NCI-H1417 treated with DMSO at 0.1 percent for 48 hours (cell line): ENCODE measurements at regions not wholly inside any gene's neighbourhood (a gene's known extent, or its start where the extent isn't known, plus 50 kb on each side); places are given as distances from the start of the nearest gene placed in this dataset.
"Not testable (repeated sequence)": the region's sequence is repeated elsewhere in the genome, so short reads cannot be mapped to it uniquely, and the experiment has no call there.

Source experiments
- DNase-seq: peaks from one replicate; lab custom pipeline; 2025; lab: John Stamatoyannopoulos, UW

DNA sequence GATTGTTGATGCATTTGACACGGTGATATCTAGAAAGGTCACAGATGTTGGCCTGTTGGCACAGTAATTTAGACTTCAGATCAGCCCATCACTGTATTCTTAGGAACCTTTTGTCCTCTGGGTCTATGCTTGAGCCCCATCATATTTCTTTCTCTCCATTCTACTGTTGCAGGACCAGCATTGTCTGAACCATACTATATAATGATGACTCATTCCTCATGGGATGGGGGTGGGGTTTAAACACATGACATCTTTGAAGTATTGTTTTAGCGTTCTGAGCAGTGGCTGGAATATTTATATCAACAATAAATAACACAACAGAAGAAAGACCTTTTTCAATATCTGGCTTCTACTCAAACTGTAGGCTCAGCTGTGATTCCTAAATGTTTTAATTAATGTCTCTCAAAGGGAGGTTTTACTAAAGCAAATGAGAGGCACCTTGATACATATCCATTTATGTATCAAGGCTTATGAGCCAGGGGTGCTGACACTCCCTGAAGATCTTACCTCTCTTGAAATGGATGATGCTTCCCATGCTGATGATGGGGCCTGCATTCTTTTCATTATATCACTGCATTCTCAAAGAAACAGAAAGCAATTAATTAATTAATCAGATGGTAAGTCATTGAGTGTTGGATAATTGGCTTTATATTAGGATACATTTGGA, 379.0 kb upstream of the GOT2 start:
- DNase-seq, result no peak

GRCh38 chr16:59111280-59111679, 377.2 kb upstream of the GOT2 start:
- DNase-seq, result no peak

- no peak for DNase-seq
These were observed 374.3 kb upstream of the GOT2 start for GRCh38 chr16:59108374-59108773.

- not testable (repeated sequence) for DNase-seq
These were observed 362.6 kb upstream of the GOT2 start for GRCh38 chr16:59096682-59097081.

- DNase-seq, result no peak
These were observed 356.4 kb upstream of the GOT2 start for GRCh38 chr16:59090541-59090940.

DNA sequence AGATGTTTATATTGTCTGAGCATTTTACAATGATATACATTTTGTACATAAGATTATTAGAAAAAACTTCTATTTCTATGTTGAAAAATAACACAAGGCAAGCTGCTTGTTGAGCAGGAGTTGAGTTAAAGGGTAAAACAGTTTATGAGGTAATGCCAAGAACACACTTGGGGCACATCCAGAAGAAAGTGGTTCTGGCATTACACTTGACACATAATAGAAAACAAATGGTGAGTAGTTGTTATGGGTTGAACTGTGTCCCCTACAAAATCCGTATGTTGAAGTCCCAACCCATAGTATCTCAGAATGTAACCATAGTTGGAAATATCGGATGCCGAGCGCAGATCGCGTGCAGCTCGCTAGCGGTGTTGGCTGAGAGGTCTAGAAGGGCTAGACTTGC, 354.3 kb upstream of the GOT2 start:
- no peak for DNase-seq

DNA sequence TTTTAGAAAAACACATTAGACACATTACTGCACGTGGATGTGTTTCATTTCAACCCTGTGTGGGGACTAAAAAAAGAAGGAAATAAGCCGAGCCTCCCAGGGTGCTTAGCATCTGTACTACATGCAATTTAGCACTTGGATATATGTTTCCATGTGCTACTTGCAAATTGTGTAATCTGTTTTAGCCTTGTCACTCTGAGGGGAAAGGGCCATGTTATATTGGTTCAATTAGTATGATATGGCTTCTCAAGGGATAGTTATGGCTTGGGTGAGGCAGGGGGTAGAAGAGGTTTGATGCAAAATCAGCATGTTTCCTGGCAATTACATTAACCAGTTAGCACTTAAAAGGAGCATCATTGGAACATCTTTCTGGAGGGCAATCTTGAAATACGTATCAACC, 353.5 kb upstream of the GOT2 start:
- DNase-seq, result no peak

- DNase-seq, result no peak
These were observed 333.1 kb upstream of the GOT2 start for GRCh38 chr16:59067205-59067604.

- DNase-seq, result no peak
These were observed 326.1 kb upstream of the GOT2 start for GRCh38 chr16:59060207-59060606.

DNA sequence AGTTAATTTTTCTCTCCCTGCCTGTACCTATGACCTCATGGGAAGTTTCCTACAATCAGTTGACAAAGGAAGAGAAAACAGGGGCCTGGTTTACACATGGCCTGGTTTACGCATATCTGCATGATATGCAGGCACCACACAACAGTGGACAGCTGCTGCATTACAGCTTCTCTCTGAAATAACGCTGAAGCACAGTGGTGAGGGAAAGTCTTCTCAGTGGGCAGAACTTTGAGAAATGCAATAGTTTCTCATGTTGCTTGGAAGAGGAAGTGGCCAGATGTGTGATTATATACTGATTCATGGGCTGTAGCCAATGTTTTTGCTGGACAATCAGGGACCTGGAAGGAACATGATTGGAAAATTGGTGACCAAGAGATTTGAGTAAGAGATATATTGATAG, 324.1 kb upstream of the GOT2 start:
- no peak for DNase-seq

- DNase-seq, result no peak
These were observed 319.8 kb upstream of the GOT2 start for GRCh38 chr16:59053911-59054310.

GRCh38 chr16:59052231-59052630, 318.1 kb upstream of the GOT2 start:
- no peak for DNase-seq

GRCh38 chr16:59048876-59049275, 314.8 kb upstream of the GOT2 start:
- no peak for DNase-seq

- DNase-seq, result no peak
These were observed 313.0 kb upstream of the GOT2 start for GRCh38 chr16:59047114-59047513.

- no peak for DNase-seq
These were observed 312.2 kb upstream of the GOT2 start for GRCh38 chr16:59046335-59046734.

- DNase-seq, result no peak
These were observed 311.4 kb upstream of the GOT2 start for GRCh38 chr16:59045501-59045900.

- no peak for DNase-seq
These were observed 310.5 kb upstream of the GOT2 start for GRCh38 chr16:59044616-59045015.

GRCh38 chr16:59042301-59042700, 308.2 kb upstream of the GOT2 start:
- no peak for DNase-seq

DNA sequence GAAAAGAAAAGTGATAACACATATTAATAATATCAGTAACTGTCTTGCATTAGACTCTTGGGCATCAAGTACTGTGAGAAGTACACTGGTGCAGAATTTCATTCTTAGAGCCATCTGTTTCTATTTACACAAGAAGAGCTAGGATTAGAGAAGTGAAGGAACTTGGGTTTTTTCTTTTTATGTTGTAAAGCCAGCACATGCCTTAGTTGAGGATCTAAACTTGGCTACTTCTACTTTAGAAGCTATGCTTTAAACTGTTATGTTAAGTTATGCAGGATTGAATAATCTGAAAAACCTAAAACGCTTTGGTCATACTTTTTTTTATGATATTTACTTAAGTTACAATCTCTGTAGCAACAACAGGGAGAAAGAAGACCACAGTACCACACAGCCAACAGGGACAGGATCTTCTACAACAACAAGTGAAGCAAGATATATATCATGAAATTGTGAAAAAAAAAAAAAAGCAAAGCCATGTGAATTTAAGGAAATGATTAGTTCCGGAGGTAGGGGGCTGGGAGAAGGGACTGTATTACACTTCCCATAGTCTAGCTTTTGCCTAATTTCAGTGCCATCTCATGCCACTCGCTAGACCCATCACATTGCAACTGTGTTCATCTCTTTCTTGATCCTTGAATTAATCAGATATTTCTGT, 305.1 kb upstream of the GOT2 start:
- DNase-seq, result no peak

GRCh38 chr16:59030923-59031485, 296.9 kb upstream of the GOT2 start:
- no peak for DNase-seq

DNA sequence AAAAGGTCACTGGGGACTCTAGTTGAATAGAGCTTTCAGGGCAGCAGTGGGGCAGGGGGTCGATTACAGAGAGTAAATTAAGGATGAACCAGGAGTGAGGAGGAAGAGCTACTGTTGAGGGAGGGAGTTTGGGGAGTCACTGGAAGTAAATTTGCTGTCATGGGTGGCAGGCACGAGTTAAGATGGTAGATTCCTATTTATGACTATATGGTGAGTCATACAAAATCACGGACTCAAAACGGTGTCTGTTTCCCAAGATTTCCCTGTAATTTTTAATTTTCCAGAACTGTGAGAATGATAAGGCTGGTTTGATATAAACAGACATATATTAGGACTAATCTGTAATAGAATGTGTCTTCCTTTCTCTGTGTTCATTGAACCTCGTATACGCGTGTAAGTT, 287.6 kb upstream of the GOT2 start:
- no peak for DNase-seq

GRCh38 chr16:59013930-59014329, 279.8 kb upstream of the GOT2 start:
- DNase-seq, result no peak

DNA sequence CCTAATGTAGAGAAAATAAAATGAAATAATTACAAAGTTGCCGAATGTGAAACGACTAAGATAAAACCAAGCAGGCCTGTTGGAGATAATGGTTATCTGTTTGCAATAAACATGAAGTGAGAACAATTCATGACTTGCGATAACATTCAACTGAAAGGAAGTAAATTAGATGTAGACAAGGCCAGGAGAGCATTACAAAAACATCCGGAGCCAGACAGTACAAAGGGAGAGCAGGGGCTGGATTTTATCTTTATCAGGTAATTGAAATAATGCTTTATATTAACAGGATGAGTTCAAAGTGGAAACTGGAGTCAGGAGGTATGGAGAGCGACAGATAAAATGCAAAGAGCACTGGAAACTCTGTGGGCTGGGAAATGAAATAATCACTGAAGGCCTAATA, 265.6 kb upstream of the GOT2 start:
- DNase-seq, result no peak

- not testable (repeated sequence) for DNase-seq
These were observed 258.6 kb upstream of the GOT2 start for GRCh38 chr16:58992755-58993154.
